Renal cortex interstitium (tissue), 11 donors: ENCODE measurements at regions not wholly inside any gene's neighbourhood (a gene's known extent, or its start where the extent isn't known, plus 50 kb on each side); places are given as distances from the start of the nearest gene placed in this dataset.
"Not testable (repeated sequence)": the region's sequence is repeated elsewhere in the genome, so short reads cannot be mapped to it uniquely, and the experiment has no call there.

Experiments
- DNase-seq, 11 donors: peaks; one replicate each; pipeline ENCODE4 v3.0.0-alpha.2; 2013; ENCODE audit warnings: low read depth in 9 of 11, low spot score in 4 of 11; ENCODE audit errors: extremely low read depth in 1 of 11

- no peak for DNase-seq
Measured at GRCh38 chr3:98699132-98699531, 64.0 kb upstream of the ST3GAL6 start.

DNA sequence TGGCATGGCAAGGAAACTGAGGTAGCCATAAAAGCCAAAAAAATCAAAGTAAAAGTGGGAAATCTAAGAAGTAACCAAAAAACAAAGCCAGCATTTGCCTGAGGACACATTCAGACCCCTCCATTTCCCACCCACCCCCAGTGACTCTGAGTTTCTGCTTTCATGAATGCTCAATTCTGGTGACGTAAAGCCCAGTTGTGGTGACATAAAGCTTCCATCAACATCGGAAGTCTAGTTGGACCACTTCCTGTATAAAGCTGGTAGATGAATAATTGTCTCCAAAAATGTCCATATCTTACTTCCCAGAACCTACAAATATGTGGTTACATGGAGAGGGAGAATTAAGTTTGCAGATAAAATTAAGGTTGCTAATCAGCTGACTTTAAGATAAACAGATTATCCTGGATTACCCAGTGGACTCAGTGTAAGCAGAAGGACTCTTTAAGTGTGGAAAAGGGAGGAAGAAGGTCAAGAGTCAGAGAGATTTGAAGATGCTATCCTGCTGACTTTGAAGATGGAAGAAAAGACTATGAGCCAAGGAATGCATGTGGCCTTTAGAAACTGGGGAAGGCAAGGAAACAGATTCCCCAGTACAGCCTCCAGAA is 62.0 kb upstream of the ST3GAL6 start:
- DNase-seq, result no peak

DNA sequence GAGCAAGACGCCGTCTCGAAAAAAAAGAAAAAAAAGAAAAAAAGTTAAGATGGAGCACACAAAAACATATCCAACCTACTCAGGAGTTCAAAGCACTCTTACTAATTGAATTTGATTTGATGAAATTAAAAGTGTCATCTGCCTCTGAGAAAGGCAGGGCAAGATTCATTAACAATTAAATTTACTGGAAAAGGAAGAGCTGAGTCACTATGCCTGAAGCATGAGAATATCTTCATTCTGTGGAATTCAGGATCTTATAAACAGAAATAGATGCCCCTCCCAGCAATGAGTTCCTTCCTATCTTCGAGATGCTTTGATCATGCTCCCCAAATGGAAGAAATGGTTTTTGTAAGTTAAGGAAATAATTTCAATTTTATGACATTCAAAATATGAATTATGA is 61.0 kb upstream of the ST3GAL6 start:
- no peak for DNase-seq

GRCh38 chr3:98705212-98705611 is 57.9 kb upstream of the ST3GAL6 start:
- DNase-seq, result no peak

DNA sequence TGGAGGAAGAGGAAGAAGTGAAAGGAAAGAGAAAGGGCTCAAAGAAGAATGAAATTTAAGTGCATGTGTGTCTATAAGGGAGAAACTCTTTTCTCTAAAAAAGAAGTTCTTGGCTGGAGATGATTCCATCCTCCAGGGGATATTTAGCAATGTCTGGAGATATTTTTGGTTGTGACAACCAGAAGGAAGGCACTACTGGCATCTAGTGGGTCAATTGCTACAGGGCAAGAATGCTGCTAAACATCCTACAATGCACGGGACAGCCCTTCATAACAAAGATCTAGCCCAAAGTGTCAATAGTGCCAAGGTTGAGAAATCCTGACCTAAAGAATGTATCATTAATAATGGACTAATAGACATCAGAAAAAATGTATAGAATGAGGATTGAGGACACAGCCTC is 57.4 kb upstream of the ST3GAL6 start:
- DNase-seq, result no peak

DNA sequence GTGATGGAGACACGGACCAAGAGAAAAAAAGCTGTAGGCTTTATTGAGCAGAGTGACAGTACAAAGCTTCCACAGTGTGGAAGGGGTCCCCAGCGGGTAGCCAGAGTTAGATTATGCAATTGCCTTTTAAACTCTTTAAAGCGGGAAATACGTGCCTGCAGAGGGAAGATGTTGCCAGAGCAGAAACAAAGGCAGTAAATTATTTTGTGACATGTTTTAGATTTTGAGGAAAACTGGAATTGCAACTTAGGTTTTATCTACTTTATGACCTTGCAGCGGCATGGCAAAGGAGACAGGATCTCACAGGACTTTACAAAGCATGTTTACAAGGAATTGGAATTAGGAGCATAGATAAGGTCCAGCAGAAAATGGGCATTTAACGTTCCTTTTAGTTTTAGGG is 54.5 kb upstream of the ST3GAL6 start:
- DNase-seq, result not testable (repeated sequence)

DNA sequence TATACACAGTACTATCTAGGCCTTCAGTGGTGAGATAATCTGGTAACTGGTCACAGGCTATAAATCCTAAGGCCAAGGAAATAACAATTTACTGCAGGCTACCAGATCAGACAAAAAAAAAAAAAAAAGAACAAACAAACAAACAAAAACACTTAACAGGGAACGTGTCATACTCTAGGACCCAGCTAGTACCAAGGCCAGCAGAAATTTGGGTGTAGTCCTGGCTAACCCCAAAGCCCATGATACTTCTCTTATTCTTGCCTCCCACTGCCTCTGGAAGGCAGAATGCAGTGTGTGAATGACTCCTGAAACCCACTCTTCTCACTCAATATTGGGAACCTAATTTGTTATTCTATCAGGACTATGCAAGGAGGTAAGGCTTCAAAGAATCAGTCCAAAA is 53.7 kb upstream of the ST3GAL6 start:
- DNase-seq, result no peak

GRCh38 chr3:98710067-98710659 is 53.0 kb upstream of the ST3GAL6 start:
- peak in 7 of 11 donors; percentile 24 to 59 (median 43) for DNase-seq

DNA sequence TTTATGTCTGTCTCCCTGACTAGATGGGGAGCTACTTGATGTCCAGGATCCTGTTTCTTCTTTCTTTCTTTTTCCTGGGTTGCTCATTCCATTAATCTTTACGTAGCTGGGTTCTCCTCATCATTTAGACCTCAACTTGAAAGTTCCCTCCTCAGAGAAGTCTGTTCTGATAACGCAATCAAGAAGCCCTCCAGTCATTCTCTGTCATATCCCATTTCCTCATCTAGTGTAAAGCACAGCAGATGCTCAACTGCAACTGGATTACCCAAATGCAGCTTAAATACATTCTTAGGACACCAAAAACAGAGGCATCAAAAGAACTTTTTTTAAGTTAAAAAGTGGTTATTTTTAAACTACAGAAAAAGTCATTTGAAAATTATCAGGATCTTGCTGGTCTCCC is 51.7 kb upstream of the ST3GAL6 start:
- no peak for DNase-seq

GRCh38 chr3:98712726-98713125 is 50.4 kb upstream of the ST3GAL6 start:
- no peak for DNase-seq

DNA sequence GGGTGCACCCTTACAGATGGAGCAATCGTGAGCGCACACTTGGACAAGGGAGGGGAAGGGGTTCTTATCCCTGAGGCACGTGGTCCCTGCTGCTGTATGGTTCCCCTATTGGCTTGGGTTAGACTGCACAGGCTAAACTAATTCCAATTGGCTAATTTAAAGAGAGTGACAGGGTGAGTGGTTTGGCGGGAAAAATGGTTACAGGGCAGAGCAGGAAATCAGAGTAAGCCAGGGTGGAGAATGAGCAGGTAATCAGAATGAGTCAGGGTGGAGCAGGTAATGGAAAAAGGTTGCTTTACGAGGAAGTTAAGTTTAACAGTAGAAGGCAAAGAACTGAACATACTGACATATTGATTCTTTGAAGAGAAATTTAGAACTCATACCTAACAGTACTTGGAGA is 49.8 kb upstream of the ST3GAL6 start:
- DNase-seq, result not testable (repeated sequence)
